ENCODE measurements at regions not wholly inside any gene's neighbourhood (a gene's known extent, or its start where the extent isn't known, plus 50 kb on each side); places are given as distances from the start of the nearest gene placed in this dataset.

GRCh38 chr16:26740771-26741170 is 326.0 kb upstream of the C16orf82 start:
- TF ChIP-seq CTCF (IDR thresholded peaks at IDR 0.05) (no peak), POLR2A (IDR thresholded peaks at IDR 0.05) (no peak)

All from upper lobe of left lung (tissue), 4 donors.